K562 (cell line): ENCODE measurements at regions not wholly inside any gene's neighbourhood (a gene's known extent, or its start where the extent isn't known, plus 50 kb on each side); places are given as distances from the start of the nearest gene placed in this dataset.
A peak's percentile ranks its signal among the peaks of the same experiment; 100 is the strongest.

ENCODE experiments used
- ATAC-seq: fragments of 200-7000 bp; cut with Tn5 transposase; 3 replicates; pipeline ENCODE4 v1.9.1; 2020; ENCODE audit warnings: moderate library complexity
- BruUV-seq: library from RNA; stranded (reverse); fragments of 400-500 nt; replicated peaks from 2 replicates; lab custom pipeline; 2021; lab: Mats Ljungman, UMichigan
- CTCF ChIA-PET: fragments of 300-600 bp; formaldehyde crosslinking; extraction: SDS; loops from one replicate; lab custom pipeline; 2021; ENCODE audit warnings: low intra/inter-chr PET ratio; lab: Yijun Ruan, JAX
- POLR2A ChIA-PET: fragments of 300-600, 350-650 bp; sonication (Branson Sonifier 250); formaldehyde crosslinking; extraction: SDS; loops from one replicate; lab custom pipeline; 2021; ENCODE audit warnings: antibody characterized with exemption, inconsistent platforms; lab: Yijun Ruan, JAX
- DNase-seq, 4 experiments: peaks; one replicate each; pipeline versions ENCODE4 v3.0.0 to v3.0.0-alpha.2; 2011 to 2018; ENCODE audit warnings: low spot score in 3 of 4, mixed read lengths in 3 of 4; ENCODE audit errors: extremely low read depth in 1 of 4
- FAIRE-seq: peaks from 2 replicates; lab custom pipeline; 2011; peaks lifted over from hg19 to GRCh38; lab: Jason Lieb, UNC
- H2AFZ ChIP-seq: 2 replicates; pipeline ENCODE4 v1.6.0; 2011; ENCODE audit warnings: low read depth, low read length, control low read depth, inconsistent platforms
- H3K27ac ChIP-seq: fragments of 200-600 bp; 3 replicates; pipeline ENCODE4 v1.8.0; 2011; ENCODE audit warnings: low read depth, mild to moderate bottlenecking, control low read depth, inconsistent platforms, low read length, moderate library complexity, mixed read lengths; ENCODE audit errors: extremely low read depth
- H3K27me3 ChIP-seq, 2 experiments: fragments of 300-600 bp in 1 of 2; 2 replicates in 1 of 2; 3 replicates in 1 of 2; pipeline versions ENCODE4 v1.6.0 to v1.8.0; 2011; ENCODE audit warnings: inconsistent platforms in 2 of 2, low read length in 2 of 2, mild to moderate bottlenecking in 1 of 2, mixed read lengths in 1 of 2, moderate library complexity in 1 of 2; ENCODE audit not compliant: control insufficient read depth in 2 of 2, insufficient read depth in 2 of 2
- H3K36me3 ChIP-seq: fragments of 300-600 bp; 3 replicates; pipeline ENCODE4 v1.8.0; 2011; ENCODE audit warnings: mild to moderate bottlenecking, low read length, inconsistent platforms; ENCODE audit not compliant: control insufficient read depth, insufficient read depth
- H3K4me1 ChIP-seq, 2 experiments: fragments of 200-600 bp in 1 of 2; replicated peaks in 1 of 2; 2 replicates in 1 of 2; 3 replicates in 1 of 2; pipeline versions ENCODE4 v1.5.1 to v1.8.0; 2011; ENCODE audit warnings: inconsistent platforms in 2 of 2, low read length in 2 of 2, mild to moderate bottlenecking in 1 of 2, mixed read lengths in 1 of 2, moderate library complexity in 1 of 2; ENCODE audit not compliant: control insufficient read depth in 2 of 2, insufficient read depth in 2 of 2
- H3K4me2 ChIP-seq: 2 replicates; pipeline ENCODE4 v1.6.1; 2011; ENCODE audit warnings: low read length, control low read depth, inconsistent platforms, mixed read lengths; ENCODE audit not compliant: insufficient read depth
- H3K4me3 ChIP-seq: fragments of 200-600 bp; sonication (generic), shearing (Covaris generic); 2 replicates; pipeline ENCODE4 v1.5.1; 2016; ENCODE audit warnings: control low read depth, inconsistent platforms
- H3K79me2 ChIP-seq: fragments of 200-600 bp; 3 replicates; pipeline ENCODE4 v1.8.0; 2011; ENCODE audit warnings: low read length, inconsistent platforms; ENCODE audit not compliant: control insufficient read depth, insufficient read depth
- H3K9ac ChIP-seq, 2 experiments: 2 replicates each; pipeline versions ENCODE4 v1.6.0 to v1.6.1; 2011; ENCODE audit warnings: low read depth in 2 of 2, low read length in 2 of 2, control low read depth in 1 of 2, inconsistent platforms in 1 of 2, mild to moderate bottlenecking in 1 of 2, mixed read lengths in 1 of 2; ENCODE audit not compliant: insufficient read depth in 1 of 2
- H3K9me1 ChIP-seq: one replicate; pipeline ENCODE4 v1.6.0; 2011; ENCODE audit warnings: inconsistent platforms, mild to moderate bottlenecking, low read length, moderate library complexity; ENCODE audit not compliant: control insufficient read depth, insufficient read depth
- H3K9me3 ChIP-seq: replicated peaks from 2 replicates; pipeline ENCODE4 v1.5.1; 2011; ENCODE audit warnings: low read depth, low read length, inconsistent platforms; ENCODE audit not compliant: control insufficient read depth, insufficient read depth
- H4K20me1 ChIP-seq: replicated peaks from 2 replicates; pipeline ENCODE4 v1.6.1; 2011; ENCODE audit warnings: low read length, inconsistent platforms, mixed read lengths; ENCODE audit not compliant: control insufficient read depth, insufficient read depth
- WGBS: fragments of 100-300 bp; shearing (Covaris generic); methylation state at CpG from one replicate; pipeline ENCODE4 v1.1.6; 2016; ENCODE audit warnings: low coverage, mixed read lengths; ENCODE audit not compliant: insufficient coverage; ENCODE audit errors: missing lambda C conversion rate; 5-methylcytosine and 5-hydroxymethylcytosine counted together
- in situ Hi-C: fragments of 300-500 bp; cut with MboI; formaldehyde crosslinking; loops from 4 replicates; pipeline ENCODE4 v1.15.0; 2018; ENCODE audit warnings: inconsistent platforms, mixed read lengths
- intact Hi-C: fragments of 100-400 bp; cut with micrococcal nuclease; formaldehyde crosslinking; loops from 2 replicates; pipeline ENCODE4 v1.14.2; 2022
- TF ChIP-seq, protein P1 (sequence below), 3 experiments: IDR thresholded peaks in 2 of 3; conservative IDR thresholded peaks in 1 of 3; 2 replicates each; pipeline ENCODE4 v1.5.1; 2011 to 2012; ENCODE audit warnings: low read length in 3 of 3, mild to moderate bottlenecking in 3 of 3, control low read depth in 2 of 3, improper control_type of control experiment in 1 of 3, inconsistent platforms in 1 of 3, low read depth in 1 of 3, mixed read lengths in 1 of 3, moderate library complexity in 1 of 3; ENCODE audit not compliant: insufficient read depth in 2 of 3
- TF ChIP-seq, protein P2 (sequence below): sonication (generic); formaldehyde crosslinking; IDR thresholded peaks from 2 replicates; pipeline ENCODE4 v1.9.0; 2022; ENCODE audit warnings: mild to moderate bottlenecking, missing genetic modification reagents

DNA sequence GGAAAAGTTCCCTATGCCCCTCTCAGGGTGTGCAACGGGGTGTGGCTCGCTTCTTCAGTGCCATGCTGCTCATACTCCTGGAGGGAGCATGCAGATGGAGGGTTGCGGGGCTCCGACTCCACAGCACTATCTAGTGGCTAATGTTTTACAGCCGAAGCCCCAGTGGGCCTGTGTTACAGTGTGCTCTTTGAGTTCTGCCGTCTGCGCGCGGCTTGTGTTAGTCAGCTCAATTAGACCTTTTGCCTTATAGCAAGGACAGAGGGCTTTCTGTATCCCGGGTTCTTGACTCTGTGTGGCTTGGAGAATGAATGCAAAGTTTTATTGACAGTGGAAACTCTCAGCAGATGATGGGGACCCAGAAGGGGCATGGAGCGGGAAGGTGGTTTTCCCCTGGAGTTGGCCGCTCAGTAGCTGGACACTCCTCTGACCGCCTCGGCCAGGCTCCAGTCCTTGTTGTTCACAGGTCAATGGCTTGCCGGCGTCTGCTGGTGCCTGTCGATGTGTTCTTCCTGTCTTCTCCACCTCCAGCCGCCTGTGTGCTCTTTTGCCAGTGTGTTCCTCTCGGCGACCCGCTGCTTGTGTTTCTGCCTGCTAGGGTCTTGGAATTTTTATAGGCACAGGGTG lies 383.4 kb downstream of the LMO7 start:
- no peak for FAIRE-seq
- no peak overlapping the region for H3K9ac ChIP-seq
- no peak overlapping the region for H3K27ac ChIP-seq
- TF ChIP-seq, protein P1, sequence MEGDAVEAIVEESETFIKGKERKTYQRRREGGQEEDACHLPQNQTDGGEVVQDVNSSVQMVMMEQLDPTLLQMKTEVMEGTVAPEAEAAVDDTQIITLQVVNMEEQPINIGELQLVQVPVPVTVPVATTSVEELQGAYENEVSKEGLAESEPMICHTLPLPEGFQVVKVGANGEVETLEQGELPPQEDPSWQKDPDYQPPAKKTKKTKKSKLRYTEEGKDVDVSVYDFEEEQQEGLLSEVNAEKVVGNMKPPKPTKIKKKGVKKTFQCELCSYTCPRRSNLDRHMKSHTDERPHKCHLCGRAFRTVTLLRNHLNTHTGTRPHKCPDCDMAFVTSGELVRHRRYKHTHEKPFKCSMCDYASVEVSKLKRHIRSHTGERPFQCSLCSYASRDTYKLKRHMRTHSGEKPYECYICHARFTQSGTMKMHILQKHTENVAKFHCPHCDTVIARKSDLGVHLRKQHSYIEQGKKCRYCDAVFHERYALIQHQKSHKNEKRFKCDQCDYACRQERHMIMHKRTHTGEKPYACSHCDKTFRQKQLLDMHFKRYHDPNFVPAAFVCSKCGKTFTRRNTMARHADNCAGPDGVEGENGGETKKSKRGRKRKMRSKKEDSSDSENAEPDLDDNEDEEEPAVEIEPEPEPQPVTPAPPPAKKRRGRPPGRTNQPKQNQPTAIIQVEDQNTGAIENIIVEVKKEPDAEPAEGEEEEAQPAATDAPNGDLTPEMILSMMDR (IDR thresholded peaks at IDR 0.05 in 2 of 3, conservative IDR thresholded peaks at IDR 0.05 in 1 of 3; ENCODE audit: insufficient read depth in 2 of 3, low read depth in 1 of 3, low read length in 3 of 3): peak in 2 of 3 experiments; percentile 14 to 23; a peak in 1 of 6 replicates
- TF ChIP-seq, protein P2, sequence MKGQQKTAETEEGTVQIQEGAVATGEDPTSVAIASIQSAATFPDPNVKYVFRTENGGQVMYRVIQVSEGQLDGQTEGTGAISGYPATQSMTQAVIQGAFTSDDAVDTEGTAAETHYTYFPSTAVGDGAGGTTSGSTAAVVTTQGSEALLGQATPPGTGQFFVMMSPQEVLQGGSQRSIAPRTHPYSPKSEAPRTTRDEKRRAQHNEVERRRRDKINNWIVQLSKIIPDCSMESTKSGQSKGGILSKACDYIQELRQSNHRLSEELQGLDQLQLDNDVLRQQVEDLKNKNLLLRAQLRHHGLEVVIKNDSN: no peak
- no peaks in the 10 kb centered on the region for H4K20me1 ChIP-seq
- H3K36me3 ChIP-seq: no peaks in the 10 kb centered on the region
- CTCF ChIA-PET: no interaction called here
- no peaks in the 10 kb centered on the region for H3K27me3 ChIP-seq
- in situ Hi-C loops (no loop called here), intact Hi-C loops (loop anchor here (5.0 to 10.0 kb wide), 2 partner anchors 325 to 453 kb away; no protein-coding TSS in a partner anchor)
- WGBS: 87% methylated on average over 14 of the region's 21 CpGs
- BruUV-seq: no TSS peak
- ATAC-seq: peak; percentile 79
- peak in 1 of 4 experiments; percentile 13 for DNase-seq
- no peak overlapping the region for H3K4me2 ChIP-seq
- no peaks in the 10 kb centered on the region for H3K9me3 ChIP-seq
- H3K79me2 ChIP-seq: no peaks in the 10 kb centered on the region
- H3K4me3 ChIP-seq: no peak overlapping the region
- H3K9me1 ChIP-seq: no peaks in the 10 kb centered on the region
- POLR2A ChIA-PET: no interaction called here
- H3K4me1 ChIP-seq: no peaks in the 10 kb centered on the region; a peak in 1 of 5 replicates
- no peak overlapping the region for H2AFZ ChIP-seq
